HG02763 (cell line): ENCODE measurements at regions not wholly inside any gene's neighbourhood (a gene's known extent, or its start where the extent isn't known, plus 50 kb on each side); places are given as distances from the start of the nearest gene placed in this dataset.
"Not testable (repeated sequence)": the region's sequence is repeated elsewhere in the genome, so short reads cannot be mapped to it uniquely, and the experiment has no call there.

Source experiments
- ATAC-seq: cut with Tn5 transposase; IDR thresholded peaks from one replicate; pipeline ENCODE4 v1.9.1; 2021; ENCODE audit warnings: mild to moderate bottlenecking, moderate library complexity; ENCODE audit not compliant: unreplicated experiment

DNA sequence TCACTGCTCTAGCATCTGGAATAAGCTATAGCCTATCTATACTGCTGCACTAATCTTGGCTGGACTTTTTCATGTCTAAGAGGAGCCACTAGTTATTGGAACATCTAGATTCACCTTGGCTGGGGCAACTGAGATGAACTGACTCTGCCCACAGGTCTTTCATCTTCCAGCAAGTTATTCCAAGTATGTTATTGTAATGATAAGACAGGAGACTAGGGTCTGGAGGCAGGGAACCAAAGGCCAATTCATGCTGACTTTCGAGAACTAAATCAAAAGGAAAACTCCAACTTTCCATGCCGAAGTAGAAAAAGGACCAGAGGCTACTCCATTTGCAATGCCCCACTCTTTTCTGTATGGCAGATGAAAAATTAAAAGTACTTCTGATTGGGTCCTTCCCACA, 1243.0 kb upstream of the RAG2 start:
- ATAC-seq = no peak

DNA sequence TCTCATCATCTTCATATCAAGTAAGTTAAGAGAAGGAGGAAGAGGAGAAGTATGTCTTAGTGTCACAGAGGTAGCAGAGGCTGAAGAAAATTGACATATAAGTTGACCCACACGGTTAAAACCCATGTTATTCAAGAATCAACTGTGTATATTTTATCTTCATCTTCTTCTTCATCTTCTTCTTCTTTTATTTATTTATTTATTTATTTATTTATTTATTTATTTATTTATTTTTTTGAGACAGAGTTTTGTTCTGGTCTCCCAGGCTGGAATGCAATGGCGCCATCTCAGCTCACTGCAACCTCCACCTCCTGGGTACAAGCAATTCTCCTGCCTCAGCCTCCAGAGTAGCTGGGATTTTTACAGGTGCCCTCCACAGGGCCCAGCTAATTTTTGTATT, 1242.3 kb upstream of the RAG2 start:
- ATAC-seq = not testable (repeated sequence)

DNA sequence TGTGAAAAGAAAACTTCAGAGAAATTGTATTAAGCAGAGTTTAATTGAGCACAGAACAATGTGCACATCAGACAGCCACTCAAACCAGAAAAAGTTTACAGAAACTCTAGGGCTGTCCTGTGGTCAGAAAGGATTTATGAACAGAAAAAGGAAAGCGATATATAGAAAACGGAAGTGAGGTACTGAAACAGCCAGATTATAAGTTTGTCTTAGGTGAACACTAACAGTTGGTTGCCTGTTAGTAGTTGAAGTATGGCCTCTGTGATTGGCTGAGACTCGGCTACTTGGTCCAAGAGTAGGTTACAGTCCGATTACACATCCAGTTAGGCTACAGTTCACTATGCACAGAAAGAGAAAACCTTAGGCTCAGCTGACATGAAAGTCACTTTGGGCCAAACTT, 1232.5 kb upstream of the RAG2 start:
- no peak for ATAC-seq

DNA sequence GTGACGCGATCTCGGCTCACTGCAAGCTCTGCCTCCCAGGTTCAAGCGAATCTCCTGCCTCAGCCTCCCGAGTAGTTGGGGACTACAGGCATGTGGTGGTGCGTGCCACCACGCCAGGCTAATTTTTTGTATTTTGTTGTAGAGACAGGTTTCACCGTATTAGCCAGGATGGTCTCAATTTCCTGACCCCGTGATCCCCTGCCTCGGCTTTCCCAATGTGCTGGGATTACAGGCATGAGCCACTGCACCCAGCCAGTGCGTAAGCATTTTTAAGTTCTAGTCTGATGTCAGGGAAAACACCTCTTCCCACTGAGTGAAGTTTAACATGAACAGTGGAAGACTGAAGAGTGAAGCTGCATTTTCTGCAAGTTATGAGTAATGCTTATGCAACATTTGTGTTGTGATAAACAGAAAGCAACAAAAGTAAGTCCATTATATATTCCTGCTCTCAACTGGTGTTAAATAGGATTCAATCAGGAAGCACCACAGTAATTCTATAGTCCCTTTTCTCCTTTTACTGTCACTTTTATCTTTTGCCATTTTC, 1219.8 kb upstream of the RAG2 start:
- ATAC-seq = no peak

DNA sequence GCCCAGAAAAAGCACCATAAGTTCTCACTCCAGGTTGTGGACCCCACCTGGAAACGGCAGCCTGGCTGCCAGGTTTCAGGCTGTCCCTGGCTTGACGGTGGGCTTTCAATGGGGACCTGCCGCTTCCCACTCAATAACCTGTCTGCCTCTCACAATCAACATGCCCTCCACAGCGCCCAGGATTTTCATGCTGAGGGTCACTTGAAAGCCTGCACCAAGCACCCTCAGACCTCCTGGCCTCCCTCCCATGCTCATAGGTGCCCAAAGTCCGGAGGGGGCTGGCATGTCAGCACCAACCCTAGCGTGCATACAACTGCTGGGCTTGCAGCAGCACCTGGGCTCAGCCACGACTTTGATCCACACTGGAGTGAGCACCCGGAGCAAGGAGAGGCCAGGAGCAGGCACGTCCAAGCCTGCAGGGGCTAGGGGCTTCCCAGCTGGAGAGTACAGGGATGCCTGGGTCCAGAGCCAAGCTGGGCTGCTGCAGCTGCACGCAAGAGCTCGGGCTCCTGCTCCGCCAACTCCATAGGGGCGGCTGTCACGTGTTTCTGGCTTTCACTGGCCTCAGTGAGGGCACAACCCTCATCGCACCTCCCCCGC, 1214.3 kb upstream of the RAG2 start:
- ATAC-seq = no peak

DNA sequence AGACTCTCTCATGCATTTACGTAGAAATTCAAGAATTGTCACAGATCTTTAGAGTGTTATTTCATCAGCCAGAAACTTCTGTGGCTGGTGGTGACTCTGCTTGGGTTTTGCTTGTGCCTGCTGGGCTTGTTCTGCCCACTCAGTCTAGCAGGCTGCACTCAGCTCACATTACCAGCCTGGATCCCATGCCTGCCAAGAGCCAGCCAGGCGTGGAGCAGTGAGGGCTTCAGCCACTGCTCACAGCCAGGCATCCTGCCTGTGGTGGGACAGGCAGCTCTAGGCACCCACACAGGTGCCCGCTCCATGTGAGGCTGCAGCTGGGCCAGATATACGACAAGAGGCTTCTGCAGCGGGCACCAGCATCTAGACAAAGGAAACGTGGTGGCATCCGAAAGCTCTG, 1213.3 kb upstream of the RAG2 start:
- no peak for ATAC-seq

DNA sequence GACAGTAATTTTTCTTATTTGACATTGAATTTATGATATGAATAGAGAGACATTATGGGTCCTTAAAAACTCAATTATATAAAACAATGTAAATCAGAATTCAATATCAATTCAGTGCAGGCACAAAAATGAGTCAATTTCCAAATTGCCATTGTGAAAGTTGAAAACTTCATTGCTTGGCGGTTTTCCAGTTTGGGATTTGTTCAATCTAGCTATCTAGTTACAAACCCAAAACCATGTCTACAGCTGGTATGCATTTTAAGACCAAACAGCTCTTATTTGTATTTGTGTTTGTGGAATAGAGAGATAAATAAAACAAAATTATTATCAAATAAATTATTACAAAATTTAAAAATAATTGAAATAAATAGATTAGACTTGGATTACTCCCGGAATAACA, 1206.6 kb upstream of the RAG2 start:
- no peak for ATAC-seq

DNA sequence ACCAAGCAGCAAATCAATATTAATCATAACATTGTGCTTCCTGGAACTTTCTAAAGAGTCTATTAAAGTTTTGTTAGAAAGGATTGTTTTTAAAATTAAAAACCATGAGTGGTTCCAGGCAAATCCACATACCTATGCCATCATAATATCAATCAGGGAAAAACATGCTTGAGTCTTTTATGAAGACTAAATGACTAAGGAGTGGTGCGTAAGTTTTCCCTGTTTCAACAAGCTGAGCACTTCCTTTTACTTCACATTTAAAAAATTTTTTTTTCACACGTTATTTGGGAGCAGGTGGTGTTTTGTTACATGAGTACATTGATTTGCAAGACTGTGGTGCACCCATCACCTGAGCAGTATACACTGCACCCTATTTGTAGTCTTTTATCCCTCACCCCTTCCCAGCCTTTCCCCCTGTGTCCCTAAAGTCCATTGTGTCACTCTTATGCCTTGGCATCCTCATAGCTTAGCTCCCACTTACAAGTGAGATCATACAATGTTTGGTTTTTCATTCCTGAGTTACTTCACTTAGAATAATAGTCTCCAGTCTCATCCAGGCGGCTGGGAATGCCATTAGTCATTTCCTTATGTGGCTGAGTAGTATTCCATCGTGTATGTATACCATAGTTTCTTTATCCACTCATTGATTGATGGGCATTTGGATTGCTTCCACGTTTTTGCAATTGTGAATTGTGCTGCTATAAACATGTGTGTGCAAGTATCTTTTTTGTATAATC, 1190.3 kb upstream of the RAG2 start:
- no peak for ATAC-seq

DNA sequence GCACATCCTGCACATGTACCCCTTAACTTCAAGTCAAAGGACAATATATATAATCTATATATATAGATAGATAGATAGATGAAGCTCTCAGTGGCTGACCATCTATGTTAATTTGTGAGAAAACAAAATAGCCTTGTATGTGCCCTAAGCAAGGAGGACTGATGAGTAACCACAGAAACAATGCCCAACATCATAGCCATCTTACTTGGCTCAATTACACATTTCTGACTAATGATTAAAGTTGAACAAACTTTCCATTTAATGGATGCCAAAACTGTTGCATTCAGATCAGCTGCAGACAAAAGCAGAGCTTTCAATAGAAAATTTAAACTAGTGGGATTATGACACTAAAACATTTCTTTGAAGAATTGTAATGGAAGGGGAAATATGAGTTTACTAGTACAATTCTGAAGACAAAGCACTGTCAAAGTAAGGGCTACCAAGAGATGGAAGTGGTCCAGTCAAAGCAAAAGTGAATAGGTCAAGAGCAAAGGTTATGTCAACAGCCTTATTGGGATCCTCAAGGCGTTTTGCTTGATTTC, 1188.2 kb upstream of the RAG2 start:
- no peak for ATAC-seq

DNA sequence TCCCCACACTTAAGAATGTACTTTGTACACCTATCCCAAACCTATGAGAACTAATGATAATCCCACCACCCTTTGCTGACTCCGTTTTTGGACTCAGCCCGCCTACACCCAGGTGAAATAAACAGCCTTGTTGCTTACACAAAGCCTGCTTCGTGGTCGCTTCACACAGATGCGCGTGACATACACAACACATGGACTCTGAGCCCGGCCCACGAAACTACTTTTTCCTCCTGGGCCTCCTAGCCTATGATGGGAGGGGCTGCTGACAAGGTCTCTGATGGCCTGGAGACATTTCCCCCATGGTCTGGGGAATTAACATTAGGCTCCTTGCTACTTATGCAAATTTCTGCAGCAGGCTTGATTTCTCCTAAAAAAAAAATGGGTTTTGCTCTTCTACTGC, 1176.4 kb upstream of the RAG2 start:
- no peak for ATAC-seq

DNA sequence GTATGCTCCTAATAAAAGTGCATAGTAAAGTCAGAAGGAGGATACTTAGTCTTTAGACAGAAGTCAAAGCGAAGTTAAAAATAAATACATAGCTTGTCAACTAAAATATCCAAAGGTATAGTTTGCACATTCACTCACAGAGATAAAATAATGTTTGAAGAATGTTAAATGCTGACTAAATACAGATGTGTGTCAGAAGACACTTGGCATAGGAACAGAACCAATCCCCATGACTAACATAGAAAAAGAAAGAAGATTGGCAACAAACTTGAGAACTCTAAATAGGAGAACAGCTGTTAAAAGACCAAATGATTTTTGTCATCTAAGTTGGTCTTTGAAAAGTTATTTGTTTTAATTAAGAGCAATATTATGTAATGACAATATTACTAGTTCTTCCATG, 1172.1 kb upstream of the RAG2 start:
- no peak for ATAC-seq

DNA sequence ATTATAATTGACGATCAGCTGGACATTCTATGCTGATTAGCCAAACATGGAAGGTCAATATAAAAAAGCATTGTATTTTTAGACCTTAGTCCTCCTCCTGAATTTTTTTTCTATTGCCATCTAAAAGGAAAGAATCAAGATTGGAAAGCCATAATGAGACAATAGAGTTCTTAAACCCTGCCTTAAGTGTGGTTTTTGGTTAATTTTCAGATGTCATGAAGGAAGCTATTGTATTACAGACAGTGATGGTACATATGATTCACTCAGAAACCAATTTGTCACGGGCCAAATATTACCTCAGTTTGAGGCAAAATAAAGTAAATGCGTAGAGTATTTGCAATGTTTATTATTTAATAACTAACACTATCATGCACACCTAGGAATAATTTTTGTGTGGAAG, 1164.0 kb upstream of the RAG2 start:
- no peak for ATAC-seq

DNA sequence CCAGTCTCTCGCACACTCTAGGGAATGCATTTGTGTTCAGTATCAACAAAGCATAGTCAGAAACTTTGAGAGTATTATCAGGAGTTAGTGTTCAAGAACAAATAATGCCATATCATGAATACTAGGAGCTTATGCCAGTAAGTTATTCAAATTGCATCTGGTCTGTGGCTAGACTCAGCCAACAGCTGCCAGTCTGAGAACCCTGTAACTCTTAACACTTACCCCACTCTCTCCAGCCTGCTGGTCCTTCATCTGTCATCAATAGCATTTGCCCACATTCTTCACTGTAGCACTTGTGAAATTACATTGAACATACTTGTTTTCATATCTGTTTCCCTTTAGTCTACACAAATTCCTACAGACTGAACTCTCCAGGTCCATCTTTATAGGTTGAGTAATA, 1157.5 kb upstream of the RAG2 start:
- no peak for ATAC-seq

DNA sequence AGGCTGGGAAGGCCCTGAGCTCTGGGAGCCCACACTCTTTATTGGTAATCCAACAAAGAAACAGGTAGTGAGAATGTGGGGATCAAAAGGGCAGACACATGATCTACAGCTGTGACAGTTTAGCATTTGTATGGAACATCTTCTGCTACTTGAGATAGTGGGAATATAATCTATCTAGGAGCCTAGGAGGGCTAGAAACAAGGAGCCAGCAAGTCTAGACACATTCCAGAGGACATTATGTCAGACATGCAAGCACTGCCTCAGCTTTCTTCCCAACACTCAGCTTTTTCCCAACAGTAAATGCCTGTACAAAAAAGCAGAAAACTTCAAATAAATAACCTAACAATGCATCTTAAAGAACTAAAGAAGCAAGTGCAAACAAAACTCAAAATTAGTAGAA, 1150.6 kb upstream of the RAG2 start:
- no peak for ATAC-seq

DNA sequence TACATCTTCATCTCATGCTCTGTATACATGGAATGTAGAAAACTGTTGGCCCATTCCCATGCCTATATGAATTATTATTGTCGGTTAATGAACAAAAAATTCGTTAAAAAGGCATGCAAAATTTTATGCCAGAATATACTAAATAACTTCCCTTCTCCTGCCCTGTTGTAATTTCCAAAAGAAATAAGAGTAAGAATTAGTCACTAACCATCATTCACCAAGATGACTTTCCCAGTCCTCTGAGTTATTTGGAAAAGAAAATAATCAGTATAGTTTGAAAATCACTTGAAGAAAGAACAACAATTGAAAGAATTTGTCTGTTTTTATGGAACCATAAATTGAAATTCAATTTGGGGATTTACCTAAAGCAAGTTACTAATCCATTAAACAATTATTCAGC, 1149.1 kb upstream of the RAG2 start:
- ATAC-seq = no peak

DNA sequence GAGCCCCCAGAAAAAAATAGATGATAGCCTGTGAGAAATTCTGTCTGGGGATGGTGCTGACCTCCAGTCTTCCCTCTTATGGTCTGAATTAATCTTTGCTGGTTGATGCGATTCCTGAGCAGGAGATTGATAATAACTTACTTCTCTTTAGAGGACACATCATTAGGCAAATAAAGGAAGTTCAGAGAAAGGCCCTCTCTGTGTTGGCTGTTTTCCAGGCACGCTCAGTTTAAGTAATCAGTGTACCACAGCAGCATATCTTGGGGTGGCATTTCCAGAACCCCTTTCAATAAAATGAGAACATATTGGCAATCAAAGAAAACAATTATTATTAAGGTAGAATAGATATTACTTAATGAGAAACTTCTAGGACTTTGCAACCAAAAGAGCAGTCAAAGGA, 1129.3 kb upstream of the RAG2 start:
- no peak for ATAC-seq

DNA sequence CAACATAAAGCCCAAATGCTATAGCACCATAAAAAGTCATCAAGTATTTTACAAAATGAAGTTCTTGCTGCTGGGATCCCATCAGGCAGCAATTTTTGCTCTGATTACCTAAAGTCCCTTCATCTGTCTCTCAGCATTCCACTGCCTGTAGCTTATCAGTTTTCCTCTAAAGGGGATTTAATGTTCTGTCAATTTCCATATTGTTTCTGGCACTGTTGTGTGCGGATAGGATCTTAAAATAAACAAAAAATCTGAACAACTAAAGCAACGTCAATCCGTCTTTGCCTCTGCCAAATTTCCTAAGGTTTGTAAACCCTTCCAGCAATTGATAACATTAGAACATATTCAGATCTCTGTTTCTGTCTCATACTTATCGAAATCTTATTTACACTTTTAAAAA, 1126.3 kb upstream of the RAG2 start:
- ATAC-seq = no peak

DNA sequence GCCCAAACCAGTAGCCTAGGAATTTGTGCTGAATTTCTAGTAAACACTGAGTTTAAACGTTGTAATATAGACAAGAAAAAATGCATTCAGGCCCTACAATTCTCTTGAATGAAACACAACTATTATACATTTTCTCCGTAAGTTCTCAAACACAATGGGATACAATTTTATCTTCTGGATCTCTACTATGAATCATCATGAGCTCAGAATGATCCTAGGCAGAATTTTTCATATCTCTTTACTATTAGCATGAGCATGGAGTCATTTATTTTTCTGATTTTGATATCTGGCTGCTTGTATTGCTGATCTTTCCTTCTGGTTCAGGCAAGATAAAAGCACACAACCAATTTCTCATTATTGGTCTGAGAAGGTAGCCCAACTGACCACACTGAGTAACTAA, 1123.4 kb upstream of the RAG2 start:
- no peak for ATAC-seq

DNA sequence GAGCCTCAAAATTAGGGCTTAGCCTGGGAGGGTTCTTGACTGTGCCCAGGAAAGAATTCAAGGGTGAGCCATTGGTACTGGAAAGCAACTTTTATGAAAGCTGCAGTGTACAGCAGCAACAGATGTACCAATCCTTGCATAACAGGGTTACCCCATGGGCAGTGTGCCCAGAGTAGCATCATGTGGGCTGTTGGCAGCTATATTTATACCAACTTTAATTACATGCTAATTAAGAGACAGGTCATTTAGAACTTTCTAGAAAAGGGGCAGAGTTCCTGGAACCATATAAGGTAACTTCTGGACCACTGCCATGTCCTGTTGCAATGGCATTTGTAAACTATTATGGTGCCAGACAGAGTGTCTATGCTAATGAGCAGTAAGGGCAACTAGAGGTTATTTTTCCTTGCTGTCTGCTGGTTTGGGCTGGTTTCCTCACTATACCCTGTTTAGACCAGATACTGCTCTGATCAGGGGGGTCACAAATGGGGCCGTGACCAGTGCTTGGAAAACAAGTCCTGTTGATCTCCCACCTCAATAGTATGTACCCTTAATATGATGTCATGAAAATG, 1120.5 kb upstream of the RAG2 start:
- no peak for ATAC-seq

DNA sequence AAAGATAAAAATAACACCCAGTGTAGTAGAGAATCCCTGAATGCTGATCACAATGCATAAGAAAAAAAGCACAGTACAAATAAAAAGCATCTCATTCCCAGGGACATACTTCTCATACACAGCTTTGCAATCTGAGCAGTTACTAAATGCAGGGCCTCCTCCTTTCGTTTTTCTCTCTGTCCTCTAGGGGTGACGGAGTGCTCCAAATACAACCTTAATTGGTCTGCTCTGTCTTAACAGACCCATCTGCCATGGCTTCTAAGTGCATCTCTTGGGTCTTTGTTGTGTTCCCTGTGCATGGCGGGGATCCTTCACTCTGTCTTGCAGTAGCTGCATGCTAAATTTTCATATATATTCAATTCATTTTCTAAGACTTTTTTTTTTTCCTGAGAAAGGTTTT, 1114.2 kb upstream of the RAG2 start:
- ATAC-seq = no peak

DNA sequence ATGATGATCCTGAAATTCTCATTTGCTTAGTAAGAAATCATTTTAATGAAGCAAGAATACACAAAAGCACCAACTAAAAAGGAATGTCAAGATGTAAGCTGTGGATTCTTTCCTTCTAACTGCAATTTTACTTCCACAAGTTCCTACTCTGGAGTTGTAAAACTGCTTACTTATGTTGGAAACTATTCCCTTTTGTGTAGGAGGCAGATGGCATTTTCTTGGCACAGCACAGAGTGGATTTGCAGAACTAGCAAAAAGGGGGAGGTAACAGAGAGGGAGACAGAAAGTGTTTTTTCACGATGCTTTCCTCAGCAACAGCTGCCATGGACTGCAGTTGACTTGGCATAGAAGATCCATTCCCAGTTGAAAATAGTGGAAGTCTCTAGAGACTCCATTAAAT, 1112.0 kb upstream of the RAG2 start:
- no peak for ATAC-seq

DNA sequence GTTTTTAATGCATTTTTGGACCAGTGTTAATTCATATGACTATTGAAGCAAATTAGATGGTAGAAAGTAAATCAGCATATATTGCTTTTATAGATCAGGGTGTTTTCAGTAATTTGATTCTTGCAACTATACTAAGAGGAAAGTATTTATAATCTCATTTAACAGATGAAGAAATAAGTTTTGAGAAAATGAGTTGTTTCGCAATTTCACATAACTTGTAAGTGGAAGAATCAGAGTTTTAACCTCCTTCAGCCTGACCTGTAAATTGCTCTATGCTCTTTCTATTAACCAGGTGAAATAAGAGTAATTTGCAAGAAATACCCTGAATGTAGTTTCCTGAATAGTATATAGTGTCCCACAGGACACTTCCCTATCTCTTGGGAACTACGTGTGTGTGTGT, 1106.8 kb upstream of the RAG2 start:
- ATAC-seq = no peak
